ENCODE measurements at regions not wholly inside any gene's neighbourhood (a gene's known extent, or its start where the extent isn't known, plus 50 kb on each side); places are given as distances from the start of the nearest gene placed in this dataset.

DNA sequence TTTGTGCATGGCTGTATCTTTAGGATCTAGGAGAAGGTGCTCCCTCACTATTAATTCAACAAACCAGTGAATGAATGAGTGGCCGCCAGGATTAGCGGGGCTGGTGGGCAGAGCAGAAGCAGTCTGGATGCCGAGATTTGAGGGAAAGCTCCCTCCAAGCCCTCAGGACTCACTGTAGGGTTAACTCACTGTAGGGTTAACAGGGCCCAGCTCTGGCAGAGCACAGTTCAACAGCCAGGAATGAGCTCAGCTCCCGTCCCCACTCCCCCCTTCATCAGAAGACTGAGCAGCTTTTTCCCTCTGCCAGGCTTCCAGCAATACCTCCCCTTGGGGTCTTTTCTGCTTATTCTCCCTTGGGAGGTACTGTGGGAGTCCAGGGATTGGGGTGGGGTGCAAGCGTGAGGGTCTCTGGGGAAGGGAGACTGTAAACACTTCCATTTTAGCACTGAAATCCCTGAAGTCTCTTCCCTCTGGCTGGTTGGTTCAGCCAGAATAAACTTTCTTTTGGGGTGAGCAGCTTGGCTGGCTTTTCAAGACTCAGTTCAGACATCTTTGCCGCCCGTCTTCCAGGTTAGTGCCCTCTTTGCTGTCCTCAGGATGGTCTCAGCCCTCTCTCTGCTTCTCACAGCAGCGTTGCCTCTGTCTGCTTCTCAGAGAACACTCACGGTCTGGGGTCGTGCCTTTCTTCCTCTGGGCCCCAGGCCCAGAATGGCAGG lies 53.7 kb upstream of the WSB1 start:
- Histone ChIP-seq H3K36me3 (no peaks in the 10 kb centered on the region), H3K9me3 (no peaks in the 10 kb centered on the region), H3K4me3 (no peak overlapping the region), H3K27me3 (no peaks in the 10 kb centered on the region), H3K27ac (peak overlapping the region in 1 of 4 donors; percentile 4), H3K4me1 (peaks cover 40 to 47% (median 42%) of the 10 kb centered on the region in 4 donors)
- 74 to 80% methylated on average over 10 of the region's 10 CpGs for WGBS, 2 donors
- no peak for ATAC-seq (ENCODE audit: low FRiP score in 2 of 2)
- DNase-seq, result no peak
- TF ChIP-seq POLR2A (IDR thresholded peaks at IDR 0.05) (no peak), POLR2AphosphoS5 (IDR thresholded peaks at IDR 0.05) (no peak), CTCF (IDR thresholded peaks at IDR 0.05) (no peak), EP300 (IDR thresholded peaks at IDR 0.05) (no peak)

DNA sequence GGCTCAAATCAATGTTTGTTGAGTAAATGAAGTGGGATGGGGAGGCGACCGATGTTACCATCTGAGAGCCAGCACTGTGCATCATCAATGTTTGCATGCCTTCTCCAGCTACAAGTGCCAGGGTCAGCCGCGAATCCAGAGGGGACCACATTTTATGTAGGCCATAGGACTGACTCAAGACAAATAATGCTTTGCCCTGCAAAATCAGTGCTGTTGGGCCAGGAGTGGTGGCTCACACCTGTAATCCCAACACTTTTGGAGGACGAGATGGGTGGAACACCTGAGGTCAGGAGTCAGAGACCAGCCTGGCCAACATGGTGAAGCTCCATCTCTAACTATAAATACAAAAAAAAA lies 53.1 kb upstream of the WSB1 start:
- no peak for TF ChIP-seq POLR2A (IDR thresholded peaks at IDR 0.05)
- TF ChIP-seq EP300 (IDR thresholded peaks at IDR 0.05), result no peak
- TF ChIP-seq CTCF (IDR thresholded peaks at IDR 0.05), result no peak
- no peak for TF ChIP-seq POLR2AphosphoS5 (IDR thresholded peaks at IDR 0.05)
- peaks cover 45 to 52% (median 47%) of the 10 kb centered on the region in 4 donors for H3K4me1 ChIP-seq
- H3K27ac ChIP-seq, result peak overlapping the region in 1 of 4 donors; percentile 4
- no peak for DNase-seq
- no peaks in the 10 kb centered on the region for H3K36me3 ChIP-seq
- no peaks in the 10 kb centered on the region for H3K27me3 ChIP-seq
- 86 to 94% methylated on average over 5 of the region's 5 CpGs for WGBS, 2 donors
- no peaks in the 10 kb centered on the region for H3K9me3 ChIP-seq
- no peak overlapping the region for H3K4me3 ChIP-seq
- ATAC-seq (ENCODE audit: low FRiP score in 2 of 2), result no peak

GRCh38 chr17:27241346-27241946 lies 52.5 kb upstream of the WSB1 start:
- Histone ChIP-seq H3K27ac (peak overlapping the region; percentile 67 to 93 (median 86)), H3K36me3 (no peaks in the 10 kb centered on the region), H3K9me3 (no peaks in the 10 kb centered on the region), H3K4me1 (peaks cover 49 to 59% (median 53%) of the 10 kb centered on the region in 4 donors), H3K4me3 (no peak overlapping the region), H3K27me3 (no peaks in the 10 kb centered on the region)
- 36 to 46% methylated on average over 5 of the region's 5 CpGs for WGBS, 2 donors
- DNase-seq, result peak in 1 of 2 donors; percentile 60
- no peak for ATAC-seq (ENCODE audit: low FRiP score in 2 of 2)
- TF ChIP-seq POLR2AphosphoS5 (IDR thresholded peaks at IDR 0.05), result no peak
- TF ChIP-seq CTCF (IDR thresholded peaks at IDR 0.05), result no peak
- TF ChIP-seq EP300 (IDR thresholded peaks at IDR 0.05), result peak in 1 of 4 donors; percentile 19
- no peak for TF ChIP-seq POLR2A (IDR thresholded peaks at IDR 0.05)

DNA sequence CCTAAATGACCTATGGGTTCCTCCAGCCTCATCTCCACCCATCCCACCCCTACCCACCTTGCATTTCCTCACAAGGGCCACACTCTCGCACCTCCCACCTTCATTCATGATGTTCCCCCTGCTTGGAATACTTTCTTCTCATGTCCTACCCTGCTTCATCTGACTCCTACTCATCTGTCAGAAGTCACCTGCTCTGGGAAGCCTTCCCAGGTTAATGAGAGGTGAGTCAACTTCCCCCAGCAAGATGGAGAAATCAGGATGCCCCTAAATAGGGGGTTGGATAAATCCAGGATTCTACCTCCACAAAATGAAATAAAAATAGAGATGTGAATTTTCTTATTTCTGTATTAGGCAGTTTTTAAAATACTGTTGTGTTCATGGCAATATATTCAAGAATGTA lies 51.0 kb upstream of the WSB1 start:
- WGBS, 2 donors, result 52 to 75% methylated on average over 1 of the region's 1 CpG
- Histone ChIP-seq H3K4me3 (no peak overlapping the region), H3K36me3 (no peaks in the 10 kb centered on the region), H3K4me1 (peaks cover 58 to 70% (median 62%) of the 10 kb centered on the region in 4 donors), H3K9me3 (no peaks in the 10 kb centered on the region), H3K27ac (peak overlapping the region; percentile 67 to 93 (median 86)), H3K27me3 (no peaks in the 10 kb centered on the region)
- no peak for ATAC-seq (ENCODE audit: low FRiP score in 2 of 2)
- TF ChIP-seq CTCF (IDR thresholded peaks at IDR 0.05) (no peak), EP300 (IDR thresholded peaks at IDR 0.05) (no peak), POLR2AphosphoS5 (IDR thresholded peaks at IDR 0.05) (no peak), POLR2A (IDR thresholded peaks at IDR 0.05) (no peak)
- no peak for DNase-seq

All from upper lobe of left lung (tissue), 6 donors.